OCI-LY7 (cell line): ENCODE measurements at regions not wholly inside any gene's neighbourhood (a gene's known extent, or its start where the extent isn't known, plus 50 kb on each side); places are given as distances from the start of the nearest gene placed in this dataset.

Experiments
- EZH2phosphoT487 ChIP-seq: fragments of 200-600 bp; sonication (generic); IDR thresholded peaks from 2 replicates; pipeline ENCODE4 v1.6.1; 2018; ENCODE audit warnings: low read depth, borderline replicate concordance, mild to moderate bottlenecking, mixed run types, antibody characterized with exemption, low read length, moderate library complexity, mixed read lengths
- TF ChIP-seq, protein P1 (sequence below): fragments of 200-600 bp; sonication (generic); conservative IDR thresholded peaks from 2 replicates; pipeline ENCODE4 v1.5.1; 2014; ENCODE audit warnings: mild to moderate bottlenecking, antibody characterized with exemption, low read length, moderate library complexity, mixed read lengths

GRCh38 chr20:17878069-17878911 lies 90.3 kb downstream of the SNX5 start:
- TF ChIP-seq, protein P1, sequence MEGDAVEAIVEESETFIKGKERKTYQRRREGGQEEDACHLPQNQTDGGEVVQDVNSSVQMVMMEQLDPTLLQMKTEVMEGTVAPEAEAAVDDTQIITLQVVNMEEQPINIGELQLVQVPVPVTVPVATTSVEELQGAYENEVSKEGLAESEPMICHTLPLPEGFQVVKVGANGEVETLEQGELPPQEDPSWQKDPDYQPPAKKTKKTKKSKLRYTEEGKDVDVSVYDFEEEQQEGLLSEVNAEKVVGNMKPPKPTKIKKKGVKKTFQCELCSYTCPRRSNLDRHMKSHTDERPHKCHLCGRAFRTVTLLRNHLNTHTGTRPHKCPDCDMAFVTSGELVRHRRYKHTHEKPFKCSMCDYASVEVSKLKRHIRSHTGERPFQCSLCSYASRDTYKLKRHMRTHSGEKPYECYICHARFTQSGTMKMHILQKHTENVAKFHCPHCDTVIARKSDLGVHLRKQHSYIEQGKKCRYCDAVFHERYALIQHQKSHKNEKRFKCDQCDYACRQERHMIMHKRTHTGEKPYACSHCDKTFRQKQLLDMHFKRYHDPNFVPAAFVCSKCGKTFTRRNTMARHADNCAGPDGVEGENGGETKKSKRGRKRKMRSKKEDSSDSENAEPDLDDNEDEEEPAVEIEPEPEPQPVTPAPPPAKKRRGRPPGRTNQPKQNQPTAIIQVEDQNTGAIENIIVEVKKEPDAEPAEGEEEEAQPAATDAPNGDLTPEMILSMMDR, result no peak
- no peak for TF ChIP-seq EZH2phosphoT487
